NCI-H446 treated with DMSO at 0.1 percent for 48 hours (cell line): ENCODE measurements at regions not wholly inside any gene's neighbourhood (a gene's known extent, or its start where the extent isn't known, plus 50 kb on each side); places are given as distances from the start of the nearest gene placed in this dataset.

Source experiments
- DNase-seq: peaks from one replicate; lab custom pipeline; 2025; lab: John Stamatoyannopoulos, UW

DNA sequence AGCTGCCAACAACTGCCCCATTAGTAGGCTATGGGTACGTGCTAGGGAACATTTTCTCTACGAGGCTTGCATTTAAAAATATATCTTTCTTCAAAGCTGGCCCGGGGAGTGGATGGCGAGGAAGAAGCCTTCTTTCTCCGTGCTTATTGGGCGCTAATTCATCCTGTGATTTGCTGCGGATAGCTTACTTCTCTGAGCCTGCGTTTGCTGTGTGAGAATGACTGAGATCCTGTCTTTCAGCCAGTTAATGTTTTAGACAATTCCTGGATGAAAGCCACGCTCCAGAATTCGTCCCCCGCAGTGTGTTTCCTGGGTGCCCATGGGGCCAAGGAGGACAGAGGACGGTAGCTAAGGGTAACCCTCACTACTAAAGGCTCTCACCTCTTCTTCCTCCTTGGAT is 57.8 kb upstream of the TARBP1 start:
- DNase-seq, result no peak

DNA sequence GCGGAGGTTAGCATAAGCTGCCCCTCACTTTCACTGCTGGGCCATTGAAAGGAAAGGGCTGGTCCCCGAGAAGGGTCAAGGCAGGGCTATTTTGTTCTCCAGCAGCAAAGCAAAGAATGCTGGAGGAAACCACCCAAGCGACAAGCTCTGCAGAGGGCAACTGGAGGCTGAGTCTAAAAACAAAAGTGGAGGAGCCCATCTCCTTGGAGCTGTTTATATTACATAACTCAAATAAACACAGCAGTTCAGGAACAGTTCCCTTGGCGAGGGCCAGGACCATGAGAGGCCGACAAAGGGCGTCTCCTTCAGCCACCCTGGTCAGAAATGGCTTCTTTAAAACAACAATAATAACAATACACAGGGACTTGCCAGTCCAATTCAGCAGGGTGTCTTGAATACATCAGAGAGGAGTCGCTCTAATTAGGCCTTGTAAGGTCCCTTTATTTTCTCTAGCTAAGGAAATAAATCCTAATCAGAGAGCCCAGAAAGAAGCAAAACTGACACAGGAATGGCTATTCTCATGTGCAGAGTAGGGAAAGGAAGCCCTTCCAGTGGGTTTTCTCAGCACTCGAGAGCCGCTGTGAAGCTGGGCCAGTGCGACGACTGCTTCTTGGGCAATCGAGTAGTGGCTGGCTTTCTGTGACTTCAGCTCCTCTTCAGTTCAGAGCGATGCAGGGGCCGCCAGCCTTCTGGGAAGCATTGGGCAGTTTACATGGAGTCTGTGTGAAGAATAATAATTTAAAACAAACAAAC is 57.0 kb upstream of the TARBP1 start:
- no peak for DNase-seq

DNA sequence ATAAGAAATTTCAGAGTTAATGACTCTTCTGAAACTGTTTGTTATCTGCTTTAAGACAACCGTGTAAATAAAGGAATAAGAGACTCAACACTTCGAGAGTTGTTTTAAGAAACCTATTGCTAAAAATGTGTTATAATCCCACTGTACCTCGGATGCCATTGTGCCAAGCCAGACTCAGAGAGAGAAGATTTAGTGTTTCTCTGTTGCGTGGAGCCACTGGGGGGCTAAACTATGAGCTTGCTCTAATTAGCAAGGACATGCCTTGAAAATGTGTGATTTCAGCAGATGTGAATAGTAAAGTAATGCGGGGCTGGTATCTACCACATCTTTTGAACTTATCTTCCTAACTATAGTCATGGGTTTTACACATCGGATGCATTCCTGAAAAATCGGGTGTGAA is 56.2 kb upstream of the TARBP1 start:
- DNase-seq, result no peak

DNA sequence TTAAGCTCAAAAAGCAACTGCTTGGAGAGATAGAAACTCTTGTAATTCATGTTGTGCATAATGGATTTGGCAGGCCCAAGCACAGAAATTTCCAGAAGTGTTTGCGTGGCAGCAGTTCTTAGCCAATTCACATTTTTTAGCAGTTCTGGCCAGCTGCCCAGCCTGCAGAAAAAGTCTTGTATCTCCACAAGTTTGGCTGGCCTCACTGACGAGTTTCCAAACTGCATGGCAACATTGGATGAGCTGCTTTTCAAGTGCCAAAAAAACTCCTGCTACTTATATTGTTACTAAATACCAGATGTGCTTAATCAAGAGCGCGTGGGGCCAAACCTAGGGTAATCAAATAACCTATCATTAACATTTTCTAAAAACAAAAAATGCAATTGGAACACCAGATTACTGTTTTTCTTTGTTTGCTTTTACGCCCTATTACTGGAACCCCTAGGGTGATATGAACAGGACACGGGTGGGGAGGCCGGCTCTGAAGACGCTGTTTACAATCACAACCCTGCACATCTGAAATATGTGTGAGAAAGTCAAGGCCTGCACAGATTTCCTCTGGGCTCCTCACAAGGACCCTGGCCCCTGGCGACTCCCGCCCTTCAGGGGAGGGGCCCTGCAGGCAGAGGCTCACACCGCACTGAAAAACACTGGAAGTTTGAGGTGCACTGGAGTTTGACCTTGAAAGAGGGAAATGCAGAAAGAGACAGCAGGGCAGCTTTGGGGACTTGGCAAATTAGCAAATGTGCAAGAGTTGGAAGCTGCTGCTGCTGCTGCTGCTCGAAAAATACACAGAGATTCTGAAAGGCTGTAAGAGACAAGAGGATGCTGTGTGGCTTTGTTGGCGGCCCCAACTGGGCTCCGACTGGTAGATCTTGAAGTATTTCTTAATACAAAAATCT is 55.2 kb upstream of the TARBP1 start:
- peak; percentile 95 for DNase-seq

DNA sequence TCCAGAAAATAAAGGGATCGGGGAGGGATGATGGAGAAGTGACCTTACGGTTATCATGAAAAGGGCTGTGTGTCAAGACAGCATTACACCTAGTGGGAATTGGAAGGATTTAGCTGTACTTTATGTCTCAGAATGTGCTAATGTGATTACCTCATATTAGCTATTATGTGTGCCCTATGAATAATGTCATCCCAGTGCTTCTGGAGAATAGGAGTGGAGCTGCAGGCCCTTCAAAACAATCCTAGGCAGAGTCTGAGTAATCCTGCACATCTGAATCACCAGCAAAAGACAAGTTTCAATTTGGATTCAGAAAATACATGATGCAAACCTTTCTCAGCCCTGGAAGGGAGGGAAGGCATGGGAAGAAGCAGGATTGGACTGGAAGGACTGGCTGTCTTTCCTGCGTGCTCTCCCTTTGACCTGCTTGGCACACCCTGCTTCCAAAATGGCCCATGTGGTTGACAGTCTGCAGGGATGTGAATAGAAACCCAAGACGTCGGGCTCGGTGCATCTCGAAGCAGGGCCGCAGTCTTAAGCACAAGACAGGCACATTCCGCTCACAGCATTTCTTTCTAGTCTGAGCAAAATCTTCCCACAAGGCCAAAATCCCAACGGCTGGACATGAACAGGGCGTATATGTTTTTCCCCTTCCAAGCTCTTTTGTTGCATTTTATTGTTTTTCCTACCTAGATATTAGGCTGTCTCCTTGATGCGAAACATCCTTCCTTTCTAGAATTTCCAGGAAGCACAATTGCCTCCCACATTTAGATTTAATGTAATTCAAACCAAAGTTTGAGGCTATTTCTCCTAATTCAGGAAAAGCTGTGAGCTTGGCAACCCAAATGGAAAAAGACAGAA is 54.3 kb upstream of the TARBP1 start:
- peak; percentile 17 for DNase-seq

DNA sequence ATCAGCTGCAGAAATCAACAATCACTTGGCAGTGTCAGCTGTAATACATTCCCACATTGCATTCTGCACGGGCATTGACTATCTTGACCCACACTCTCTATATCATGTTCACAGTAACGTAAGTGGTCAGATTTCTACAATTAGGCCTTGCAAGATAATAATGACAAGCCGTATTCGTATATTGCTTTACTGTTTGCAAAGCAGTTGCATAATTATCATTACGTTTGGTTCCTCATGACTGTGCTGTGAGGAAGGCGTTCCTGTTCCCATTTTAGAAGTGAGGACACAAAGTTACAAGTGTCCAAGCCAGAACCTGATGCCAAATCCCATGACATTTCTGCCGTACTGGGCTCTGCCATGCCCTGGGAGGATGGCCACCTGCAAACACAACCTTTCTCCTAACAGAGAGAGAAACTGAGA is 53.5 kb upstream of the TARBP1 start:
- no peak for DNase-seq

DNA sequence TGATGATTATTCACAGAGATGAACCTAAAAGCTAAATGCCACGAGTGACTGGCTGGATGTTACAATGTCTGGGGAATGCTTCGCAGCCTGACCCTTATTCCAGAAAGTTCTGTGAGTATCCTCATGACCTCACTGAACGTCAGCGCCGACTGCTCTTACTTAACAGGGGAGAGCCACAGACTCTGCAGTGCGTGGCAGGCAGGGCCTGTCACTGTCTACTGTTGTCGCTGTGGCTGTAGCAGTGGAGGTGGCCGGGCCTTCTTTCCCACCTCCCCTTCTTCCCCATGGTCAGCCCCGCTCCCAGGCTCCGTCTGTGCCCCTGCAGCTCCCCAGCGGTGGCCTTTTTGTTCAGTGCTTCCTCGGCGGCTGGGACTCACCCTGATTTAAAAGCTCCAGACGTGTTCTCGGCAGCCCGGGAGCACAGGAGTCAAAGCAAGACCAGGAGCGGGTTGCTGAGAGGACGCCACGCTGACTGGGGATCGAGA is 52.2 kb upstream of the TARBP1 start:
- no peak for DNase-seq

DNA sequence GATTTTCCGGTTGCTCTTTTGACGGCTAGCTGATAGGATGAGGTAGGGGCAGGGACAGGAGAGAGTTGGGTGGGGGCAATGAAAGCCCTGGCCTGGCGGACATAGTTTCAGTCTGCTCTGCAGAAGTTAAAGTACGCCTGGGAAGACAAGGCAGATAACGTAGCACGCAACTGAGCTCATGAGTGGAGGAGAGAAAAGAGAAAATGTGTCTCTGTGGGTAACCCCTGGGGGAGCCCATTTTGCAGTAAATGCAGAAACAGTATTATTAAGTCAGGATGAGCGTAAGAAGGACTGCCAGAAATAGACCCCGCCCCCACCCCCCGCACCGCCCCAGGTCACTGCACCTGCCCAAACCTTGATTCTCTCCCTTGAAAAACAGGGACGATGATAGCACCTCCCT is 51.7 kb upstream of the TARBP1 start:
- DNase-seq, result no peak

DNA sequence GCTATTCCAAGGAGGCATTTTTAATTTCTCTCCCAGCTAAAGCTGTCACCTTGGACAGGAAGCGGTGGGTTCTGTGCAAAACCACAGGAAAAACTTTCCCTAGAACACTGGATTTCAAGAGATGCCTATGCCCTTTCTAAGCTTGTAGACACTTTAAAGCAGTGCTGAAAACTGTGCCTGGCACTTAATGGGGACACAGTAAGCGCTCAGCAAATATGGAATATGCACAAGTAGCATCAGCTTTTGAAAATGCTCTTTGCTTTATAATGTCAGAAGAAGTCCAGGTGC is 50.9 kb upstream of the TARBP1 start:
- DNase-seq, result no peak

DNA sequence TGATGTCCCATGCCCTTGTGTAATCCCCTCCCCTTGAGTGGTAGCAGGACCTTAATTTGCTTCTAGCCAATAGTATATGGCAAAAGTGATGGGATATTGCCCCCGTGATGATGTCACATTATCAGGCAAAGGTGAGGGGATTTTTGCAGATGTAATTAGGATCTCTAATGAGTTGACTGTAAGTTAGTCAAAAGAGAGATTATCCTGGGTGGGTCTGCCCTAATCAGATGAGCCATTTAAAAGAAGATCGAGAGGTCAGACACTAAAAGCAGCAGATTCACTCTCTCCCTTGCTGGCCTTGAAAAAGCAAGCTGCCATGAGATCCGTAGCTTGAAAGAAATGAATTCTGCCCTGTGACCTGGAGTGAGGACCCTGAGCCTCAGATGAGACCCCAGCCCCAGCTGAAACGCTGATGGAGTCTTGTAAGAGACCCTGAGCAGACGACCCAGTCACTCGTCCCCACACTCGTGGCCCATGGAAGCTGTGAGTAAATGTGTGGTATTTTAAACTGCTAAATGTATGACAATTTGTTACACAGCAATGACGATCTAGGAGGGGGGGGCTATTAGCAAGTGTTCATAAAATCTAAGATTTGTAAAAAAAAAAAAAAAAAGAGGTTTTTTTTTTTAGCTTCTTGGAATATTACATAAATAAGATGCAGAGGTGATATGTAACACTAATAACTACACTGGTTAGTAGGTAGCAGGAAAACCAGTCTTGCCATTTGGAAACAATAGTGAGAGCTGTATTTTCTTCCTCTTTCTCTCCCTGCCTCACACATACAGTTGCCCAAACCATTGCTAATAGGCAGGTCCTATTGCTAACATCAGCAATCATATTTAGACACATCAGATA is 50.3 kb upstream of the TARBP1 start:
- no peak for DNase-seq
